Tibial artery (tissue), 4 donors: ENCODE measurements at regions not wholly inside any gene's neighbourhood (a gene's known extent, or its start where the extent isn't known, plus 50 kb on each side); places are given as distances from the start of the nearest gene placed in this dataset.

Experiments
- DNase-seq, 2 donors: peaks; one replicate each; pipeline ENCODE4 v3.0.0-alpha.2; 2019
- H3K27ac ChIP-seq, 2 donors: fragments of 200-600 bp; sonication (generic) in 1 of 2; 1 replicate in 1 of 2; 2 replicates in 1 of 2; pipeline ENCODE4 v1.5.1; 2018 to 2019; ENCODE audit warnings: mild to moderate bottlenecking in 1 of 2
- H3K27me3 ChIP-seq, 2 donors: fragments of 200-600 bp; sonication (generic) in 1 of 2; one replicate each; pipeline versions ENCODE4 v1.5.1 to v1.6.0; 2016 to 2019
- H3K36me3 ChIP-seq, 3 donors: fragments of 200-600 bp; sonication (generic) in 2 of 3; one replicate each; pipeline ENCODE4 v1.5.1; 2016 to 2019; ENCODE audit warnings: mild to moderate bottlenecking in 2 of 3
- H3K4me1 ChIP-seq, 4 donors: fragments of 200-600 bp; sonication (generic) in 2 of 4; 1 replicate in 3 of 4; 2 replicates in 1 of 4; pipeline ENCODE4 v1.5.1; 2016 to 2019
- H3K4me3 ChIP-seq, 2 donors: fragments of 200-600 bp; sonication (generic) in 1 of 2; 1 replicate in 1 of 2; 2 replicates in 1 of 2; pipeline ENCODE4 v1.5.1; 2018 to 2019; ENCODE audit warnings: mild to moderate bottlenecking in 2 of 2
- H3K9me3 ChIP-seq, 3 donors: fragments of 200-600 bp; sonication (generic) in 1 of 3; one replicate each; pipeline ENCODE4 v1.5.1; 2016 to 2019
- CTCF ChIP-seq, 2 experiments: fragments of 200-600 bp in 1 of 2; fragments of 450-650 bp in 1 of 2; IDR thresholded peaks; one replicate each; pipeline ENCODE4 v1.5.1; 2017 to 2019; ENCODE audit warnings: antibody characterized with exemption in 2 of 2, mild to moderate bottlenecking in 1 of 2, moderate library complexity in 1 of 2
- intact Hi-C: fragments of 100-400 bp; cut with DNase I; formaldehyde crosslinking; loops from one replicate; pipeline ENCODE4 v1.15.0; 2023; ENCODE audit warnings: low total_unique reads

GRCh38 chr2:158021226-158021625 lies 80.5 kb upstream of the UPP2 start:
- no peak for TF ChIP-seq CTCF (IDR thresholded peaks at IDR 0.05)
- no peaks in the 10 kb centered on the region for H3K9me3 ChIP-seq
- intact Hi-C loops, result no loop called here
- no peak overlapping the region for H3K27ac ChIP-seq
- H3K4me1 ChIP-seq, result no peaks in the 10 kb centered on the region
- H3K36me3 ChIP-seq, result no peaks in the 10 kb centered on the region
- H3K27me3 ChIP-seq, result no peaks in the 10 kb centered on the region
- no peak for DNase-seq
- no peak overlapping the region for H3K4me3 ChIP-seq

GRCh38 chr2:158015428-158016076 lies 86.1 kb upstream of the UPP2 start:
- Histone ChIP-seq H3K36me3 (no peaks in the 10 kb centered on the region), H3K27ac (no peak overlapping the region), H3K4me1 (no peaks in the 10 kb centered on the region), H3K9me3 (no peaks in the 10 kb centered on the region), H3K27me3 (no peaks in the 10 kb centered on the region), H3K4me3 (no peak overlapping the region)
- intact Hi-C loops, result loop anchor here (10.0 kb wide), 1 partner anchor 391 kb away; the partner anchor contains the start of gene ACVR1C
- no peak for TF ChIP-seq CTCF (IDR thresholded peaks at IDR 0.05)
- no peak for DNase-seq

GRCh38 chr2:158013891-158014290 lies 87.8 kb upstream of the UPP2 start:
- no peak for TF ChIP-seq CTCF (IDR thresholded peaks at IDR 0.05)
- intact Hi-C loops, result loop anchor here (5.0 to 10.0 kb wide), 2 partner anchors 237 to 389 kb away; partner anchors contain the start of gene ACVR1C
- Histone ChIP-seq H3K27ac (no peak overlapping the region), H3K36me3 (no peaks in the 10 kb centered on the region), H3K27me3 (no peaks in the 10 kb centered on the region), H3K4me1 (peaks cover 0 to 10% (median 3%) of the 10 kb centered on the region in 4 donors), H3K4me3 (no peak overlapping the region), H3K9me3 (no peaks in the 10 kb centered on the region)
- no peak for DNase-seq

- Histone ChIP-seq H3K4me3 (no peak overlapping the region), H3K27me3 (no peaks in the 10 kb centered on the region), H3K27ac (no peak overlapping the region), H3K36me3 (no peaks in the 10 kb centered on the region), H3K9me3 (no peaks in the 10 kb centered on the region), H3K4me1 (peaks cover 0 to 14% (median 3%) of the 10 kb centered on the region in 4 donors)
- DNase-seq, result no peak
- intact Hi-C loops, result loop anchor here (5.0 to 10.0 kb wide), 2 partner anchors 234 to 386 kb away; partner anchors contain the start of gene ACVR1C
- TF ChIP-seq CTCF (IDR thresholded peaks at IDR 0.05), result no peak
Observed at GRCh38 chr2:158011055-158011771, 90.5 kb upstream of the UPP2 start.

- no peaks in the 10 kb centered on the region for H3K27me3 ChIP-seq
- peaks cover 0 to 14% (median 3%) of the 10 kb centered on the region in 4 donors for H3K4me1 ChIP-seq
- H3K27ac ChIP-seq, result no peak overlapping the region
- TF ChIP-seq CTCF (IDR thresholded peaks at IDR 0.05), result no peak
- H3K36me3 ChIP-seq, result no peaks in the 10 kb centered on the region
- DNase-seq, result no peak
- no peak overlapping the region for H3K4me3 ChIP-seq
- intact Hi-C loops, result loop anchor here (10.0 kb wide), 1 partner anchor 505 kb away; no protein-coding TSS in a partner anchor
- H3K9me3 ChIP-seq, result no peaks in the 10 kb centered on the region
Observed at GRCh38 chr2:158009399-158009798, 92.3 kb upstream of the UPP2 start.
